Right lobe of liver (tissue), 4 donors: ENCODE measurements at regions not wholly inside any gene's neighbourhood (a gene's known extent, or its start where the extent isn't known, plus 50 kb on each side); places are given as distances from the start of the nearest gene placed in this dataset.

Source experiments
- CTCF ChIP-seq, 4 donors: fragments of 200-600 bp in 3 of 4; fragments of 450-650 bp in 1 of 4; IDR thresholded peaks; one replicate each; pipeline versions ENCODE4 v1.5.1 to v1.8.0; 2016 to 2022; ENCODE audit warnings: antibody characterized with exemption in 4 of 4, mild to moderate bottlenecking in 2 of 4
- POLR2A ChIP-seq: fragments of 450-650 bp; IDR thresholded peaks from one replicate; pipeline ENCODE4 v1.6.1; 2017; ENCODE audit warnings: antibody characterized with exemption, mild to moderate bottlenecking
- donor health status: DM: no; HTN: no; CAD: no.
- donor health status: DM: no; HTN: no; CAD: no.
- donor health status: DM: no; HTN: yes; CAD: no.

DNA sequence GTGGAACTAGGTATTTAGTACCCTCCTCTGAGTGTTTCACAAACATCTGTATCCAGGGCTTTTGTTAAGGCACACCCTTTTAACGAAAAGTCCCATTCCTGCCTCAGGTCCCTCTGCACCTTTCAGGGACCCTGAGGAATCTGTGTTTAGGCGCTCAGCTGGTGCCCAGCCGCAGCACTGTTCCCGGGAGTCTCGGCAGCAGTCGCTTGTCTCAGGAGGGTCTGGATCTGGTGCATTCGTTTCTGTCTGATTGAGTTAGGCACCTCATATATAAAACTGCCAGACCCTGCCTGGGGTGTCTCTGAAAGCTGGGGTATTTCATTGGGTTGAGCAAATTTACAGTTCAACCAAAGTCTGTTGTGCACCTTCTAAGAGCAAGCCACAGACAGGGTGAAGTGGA is 162.8 kb upstream of the TOPAZ1 start:
- TF ChIP-seq POLR2A (no peak), CTCF (IDR thresholded peaks at IDR 0.05) (no peak)
